ENCODE measurements at regions not wholly inside any gene's neighbourhood (a gene's known extent, or its start where the extent isn't known, plus 50 kb on each side); places are given as distances from the start of the nearest gene placed in this dataset.

GRCh38 chr13:47798194-47798593 is 202.9 kb downstream of the SUCLA2 start:
- no TSS peak for BruUV-seq (replicated peaks)
- H2AFZ ChIP-seq (ENCODE audit: low read depth, low read length) = no peak overlapping the region
- POLR2A ChIA-PET = no interaction called here
- no peaks in the 10 kb centered on the region for H3K79me2 ChIP-seq (ENCODE audit: control insufficient read depth, insufficient read depth, low read length)
- no peak for FAIRE-seq
- CTCF ChIA-PET = interaction anchor here (1.2 to 1.4 kb wide), 2 partner anchors 782 to 971 kb away, joined by 7 to 11 read pairs; no protein-coding TSS in a partner anchor
- H3K4me1 ChIP-seq (ENCODE audit: control insufficient read depth, extremely low read depth, insufficient read depth, low read length) = no peaks in the 10 kb centered on the region
- dilution Hi-C loops (cut with MboI; ENCODE audit: extremely low pct_ligation_motif_present, low sequenced_read_pairs) (no loop called here), intact Hi-C loops (cut with micrococcal nuclease) (loop anchor here (5.0 kb wide), 1 partner anchor 199 kb away; no protein-coding TSS in a partner anchor)
- H3K36me3 ChIP-seq (ENCODE audit: control insufficient read depth in 2 of 2, extremely low read depth in 1 of 2, insufficient read depth in 2 of 2, low read length in 2 of 2) = no peaks in the 10 kb centered on the region
- no peaks in the 10 kb centered on the region for H3K9me3 ChIP-seq (replicated peaks; ENCODE audit: control insufficient read depth, insufficient read depth, low read length)
- TF ChIP-seq EZH2 (IDR thresholded peaks at IDR 0.05; ENCODE audit: borderline replicate concordance, low read depth, low read length, severe bottlenecking) (no peak), POLR2AphosphoS5 (IDR thresholded peaks at IDR 0.05; ENCODE audit: insufficient read depth, low read depth, low read length) (no peak), FOS (IDR thresholded peaks at IDR 0.05; ENCODE audit: borderline replicate concordance, insufficient read depth, low read length) (no peak), MYC (IDR thresholded peaks at IDR 0.05; ENCODE audit: low read depth, low read length) (no peak), MAX (IDR thresholded peaks at IDR 0.05; ENCODE audit: insufficient read depth, insufficient read length) (no peak), CTCF (IDR thresholded peaks at IDR 0.05; ENCODE audit: extremely low read depth in 1 of 2, insufficient read depth in 1 of 2, low read depth in 1 of 2, low read length in 2 of 2) (no peak), GATA2 (IDR thresholded peaks at IDR 0.05; ENCODE audit: insufficient read depth, insufficient read length, low read depth, low read length) (no peak), JUN (IDR thresholded peaks at IDR 0.05; ENCODE audit: borderline replicate concordance, insufficient read depth, insufficient read length, low read depth) (no peak), POLR2A (IDR thresholded peaks at IDR 0.05; ENCODE audit: low read depth, low read length) (no peak)
- H3K27ac ChIP-seq (ENCODE audit: insufficient read depth, low read depth, low read length) = no peak overlapping the region
- no peaks in the 10 kb centered on the region for H4K20me1 ChIP-seq (replicated peaks; ENCODE audit: control insufficient read depth, extremely low read depth, insufficient read depth, low read length)
- no peak for DNase-seq (ENCODE audit: low read depth, low spot score)
- no peaks in the 10 kb centered on the region for H3K27me3 ChIP-seq (ENCODE audit: control insufficient read depth in 2 of 2, insufficient read depth in 2 of 2, low read length in 2 of 2)
- no peak overlapping the region for H3K4me3 ChIP-seq (replicated peaks in 1 of 3; ENCODE audit: insufficient read depth in 1 of 3, low read depth in 1 of 3, low read length in 3 of 3)
- no peaks in the 10 kb centered on the region for H3K9me1 ChIP-seq (replicated peaks; ENCODE audit: control insufficient read depth, extremely low read depth, insufficient read depth, low read length)
- H3K4me2 ChIP-seq (ENCODE audit: insufficient read depth, low read length) = no peak overlapping the region
- H3K9ac ChIP-seq (replicated peaks; ENCODE audit: extremely low read depth, insufficient read depth, low read length) = no peak overlapping the region
